Neural crest cell (in vitro differentiated cells): ENCODE measurements at regions not wholly inside any gene's neighbourhood (a gene's known extent, or its start where the extent isn't known, plus 50 kb on each side); places are given as distances from the start of the nearest gene placed in this dataset.

ENCODE experiments used
- DNase-seq: peaks from one replicate; pipeline ENCODE4 v3.0.0; 2021; ENCODE audit warnings: low read depth, mixed read lengths, low spot score
- H3K27ac Mint-ChIP-seq: one replicate; pipeline ENCODE4 v1.8.0; 2021; ENCODE audit warnings: mild to moderate bottlenecking, mixed read lengths; ENCODE audit not compliant: unreplicated experiment
- H3K27me3 Mint-ChIP-seq: 2 replicates; pipeline ENCODE4 v1.8.0; 2021; ENCODE audit warnings: low read depth, mild to moderate bottlenecking, mixed read lengths
- H3K36me3 Mint-ChIP-seq: 2 replicates; pipeline ENCODE4 v1.8.0; 2021; ENCODE audit warnings: low read depth, mild to moderate bottlenecking, mixed read lengths
- H3K4me1 Mint-ChIP-seq: 2 replicates; pipeline ENCODE4 v1.8.0; 2021; ENCODE audit warnings: mixed read lengths
- H3K4me3 Mint-ChIP-seq: one replicate; pipeline ENCODE4 v1.8.0; 2021; ENCODE audit warnings: mild to moderate bottlenecking, mixed read lengths
- H3K9me3 Mint-ChIP-seq: 2 replicates; pipeline ENCODE4 v1.8.0; 2021; ENCODE audit warnings: mixed read lengths
- TF ChIP-seq, protein P1 (sequence below): fragments of 200-600 bp; sonication (generic); conservative IDR thresholded peaks from 2 replicates; pipeline ENCODE4 v1.5.0; 2021; ENCODE audit warnings: antibody characterized with exemption, mild to moderate bottlenecking

DNA sequence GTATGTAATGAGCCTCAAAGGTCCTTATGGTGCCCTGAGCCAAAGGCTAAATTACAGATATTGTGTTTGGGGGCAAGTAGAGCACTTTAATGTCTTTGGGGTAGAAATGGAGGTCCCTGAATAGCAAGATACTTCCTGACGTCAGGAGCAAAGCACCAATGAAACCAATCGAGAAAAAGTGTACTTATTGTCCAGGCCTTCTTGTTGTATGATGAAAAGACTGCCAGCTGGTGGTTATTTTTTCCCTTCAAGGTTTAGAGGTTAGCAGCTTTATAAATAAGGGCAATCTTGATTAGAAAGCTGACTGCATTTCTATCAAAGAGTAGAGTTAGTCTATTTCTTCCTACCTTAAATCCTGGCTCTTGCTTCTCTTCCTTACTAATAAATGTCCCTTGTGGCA lies 76.1 kb upstream of the HSF2 start:
- Mint-ChIP-seq H3K36me3 (no peaks in the 10 kb centered on the region), H3K27me3 (no peaks in the 10 kb centered on the region), H3K9me3 (no peaks in the 10 kb centered on the region), H3K4me3 (no peak overlapping the region), H3K27ac (no peak overlapping the region), H3K4me1 (no peaks in the 10 kb centered on the region)
- TF ChIP-seq, protein P1, sequence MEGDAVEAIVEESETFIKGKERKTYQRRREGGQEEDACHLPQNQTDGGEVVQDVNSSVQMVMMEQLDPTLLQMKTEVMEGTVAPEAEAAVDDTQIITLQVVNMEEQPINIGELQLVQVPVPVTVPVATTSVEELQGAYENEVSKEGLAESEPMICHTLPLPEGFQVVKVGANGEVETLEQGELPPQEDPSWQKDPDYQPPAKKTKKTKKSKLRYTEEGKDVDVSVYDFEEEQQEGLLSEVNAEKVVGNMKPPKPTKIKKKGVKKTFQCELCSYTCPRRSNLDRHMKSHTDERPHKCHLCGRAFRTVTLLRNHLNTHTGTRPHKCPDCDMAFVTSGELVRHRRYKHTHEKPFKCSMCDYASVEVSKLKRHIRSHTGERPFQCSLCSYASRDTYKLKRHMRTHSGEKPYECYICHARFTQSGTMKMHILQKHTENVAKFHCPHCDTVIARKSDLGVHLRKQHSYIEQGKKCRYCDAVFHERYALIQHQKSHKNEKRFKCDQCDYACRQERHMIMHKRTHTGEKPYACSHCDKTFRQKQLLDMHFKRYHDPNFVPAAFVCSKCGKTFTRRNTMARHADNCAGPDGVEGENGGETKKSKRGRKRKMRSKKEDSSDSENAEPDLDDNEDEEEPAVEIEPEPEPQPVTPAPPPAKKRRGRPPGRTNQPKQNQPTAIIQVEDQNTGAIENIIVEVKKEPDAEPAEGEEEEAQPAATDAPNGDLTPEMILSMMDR: no peak
- no peak for DNase-seq

DNA sequence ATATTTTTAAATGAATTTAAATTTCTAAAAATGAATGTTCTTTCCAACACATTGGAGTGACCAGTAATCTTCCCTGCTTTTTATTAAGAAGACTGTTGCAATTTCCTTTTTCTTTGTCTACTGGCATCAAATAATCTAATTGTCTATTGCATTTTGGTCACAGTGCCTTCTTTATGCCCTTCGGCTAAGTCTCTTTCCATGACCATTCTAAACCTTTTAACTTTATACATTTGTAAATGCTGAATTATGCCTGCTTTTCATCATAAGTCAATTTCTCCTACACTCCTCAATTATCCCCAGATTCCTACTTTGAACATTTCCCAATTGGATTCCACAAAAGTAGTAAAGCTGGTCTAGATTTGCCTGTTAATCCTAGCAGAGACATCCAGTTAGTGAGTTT lies 69.1 kb upstream of the HSF2 start:
- Mint-ChIP-seq H3K4me3 (no peak overlapping the region), H3K9me3 (no peaks in the 10 kb centered on the region), H3K4me1 (no peaks in the 10 kb centered on the region), H3K27ac (no peak overlapping the region), H3K27me3 (no peaks in the 10 kb centered on the region), H3K36me3 (no peaks in the 10 kb centered on the region)
- no peak for DNase-seq
- TF ChIP-seq, protein P1: no peak

DNA sequence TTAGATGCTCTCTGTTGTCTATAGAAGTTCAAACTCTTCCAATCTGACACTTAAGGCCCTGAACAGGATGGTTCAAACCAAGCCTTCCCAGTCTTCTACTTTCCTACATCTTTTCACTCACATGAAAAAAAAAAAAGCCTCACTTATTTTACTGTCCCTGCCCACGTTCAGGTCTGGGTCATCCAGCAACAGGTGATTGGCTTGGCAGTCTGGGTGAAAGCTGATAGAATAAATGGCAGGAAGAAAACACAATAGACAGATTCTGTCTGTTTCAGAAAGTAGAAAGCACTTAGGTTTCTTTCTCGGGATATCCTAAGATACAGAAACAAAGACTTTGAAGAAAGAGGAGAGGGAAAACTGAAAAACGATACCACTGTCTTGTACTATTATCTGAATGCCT lies 61.8 kb upstream of the HSF2 start:
- Mint-ChIP-seq H3K27me3 (peaks cover 5% of the 10 kb centered on the region), H3K36me3 (no peaks in the 10 kb centered on the region), H3K4me1 (no peaks in the 10 kb centered on the region), H3K4me3 (no peak overlapping the region), H3K9me3 (no peaks in the 10 kb centered on the region), H3K27ac (no peak overlapping the region)
- DNase-seq: no peak
- TF ChIP-seq, protein P1: no peak

DNA sequence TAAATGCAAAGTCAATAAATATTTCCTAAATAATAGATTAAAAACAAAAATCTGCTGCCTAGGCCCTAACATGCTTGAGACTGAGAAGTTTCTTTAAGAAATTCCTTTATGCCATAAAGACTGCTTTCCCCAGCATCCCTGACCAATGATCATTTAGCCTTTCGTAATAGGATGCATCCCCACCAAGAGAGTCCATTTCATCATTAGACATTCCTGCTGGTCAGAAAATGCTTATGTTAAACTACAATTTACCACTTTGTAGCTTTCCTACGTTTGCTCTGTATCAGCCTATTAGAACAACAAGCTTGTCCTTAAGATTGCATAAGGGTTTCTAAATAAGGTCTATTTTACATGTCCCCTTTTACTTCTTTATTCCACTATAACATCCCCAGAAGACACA lies 59.8 kb upstream of the HSF2 start:
- H3K27ac Mint-ChIP-seq: no peak overlapping the region
- DNase-seq: no peak
- H3K4me1 Mint-ChIP-seq: no peaks in the 10 kb centered on the region
- TF ChIP-seq, protein P1: no peak
- peaks cover 5% of the 10 kb centered on the region for H3K27me3 Mint-ChIP-seq
- no peak overlapping the region for H3K4me3 Mint-ChIP-seq
- no peaks in the 10 kb centered on the region for H3K9me3 Mint-ChIP-seq
- no peaks in the 10 kb centered on the region for H3K36me3 Mint-ChIP-seq

DNA sequence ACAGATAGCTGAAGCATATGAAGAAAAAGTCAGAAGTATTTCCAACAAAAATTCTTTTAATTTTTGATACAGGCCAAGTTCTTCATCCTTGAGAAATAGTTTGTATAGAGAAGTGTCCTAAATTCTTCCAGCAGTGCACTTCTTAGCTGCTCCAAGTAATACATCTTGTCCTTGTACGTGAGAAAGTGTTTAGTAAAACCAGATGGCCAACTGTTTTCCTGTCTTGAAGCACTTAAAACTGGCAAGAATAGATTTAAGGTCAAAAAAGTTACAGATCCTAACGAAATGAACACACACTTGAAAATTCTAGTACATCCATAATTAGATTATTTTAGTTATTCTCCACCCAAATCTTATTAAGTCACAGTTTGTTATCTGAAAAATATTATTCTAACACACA lies 52.2 kb upstream of the HSF2 start:
- Mint-ChIP-seq H3K4me1 (peaks cover 8% of the 10 kb centered on the region), H3K36me3 (no peaks in the 10 kb centered on the region), H3K9me3 (no peaks in the 10 kb centered on the region), H3K4me3 (no peak overlapping the region), H3K27me3 (no peaks in the 10 kb centered on the region), H3K27ac (no peak overlapping the region)
- DNase-seq: no peak
- TF ChIP-seq, protein P1: no peak

DNA sequence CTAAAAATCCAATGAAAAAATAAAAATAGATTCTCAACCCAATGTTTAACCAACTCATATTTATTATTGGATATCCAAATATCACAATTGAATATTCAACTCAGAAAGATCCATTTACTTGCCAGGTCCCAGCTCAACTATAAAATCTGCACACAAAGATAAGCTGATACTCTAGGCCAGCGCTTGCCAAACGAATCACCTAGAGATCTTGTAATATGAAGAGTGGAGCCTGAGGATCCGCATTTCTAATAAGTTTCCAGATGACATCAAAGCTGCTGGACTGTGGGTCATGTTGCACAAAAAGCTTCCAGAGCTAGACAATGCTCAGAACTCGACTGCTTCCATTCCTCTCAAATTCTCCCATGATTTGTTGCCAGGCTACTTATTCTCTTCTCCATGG lies 51.7 kb upstream of the HSF2 start:
- no peaks in the 10 kb centered on the region for H3K9me3 Mint-ChIP-seq
- no peaks in the 10 kb centered on the region for H3K36me3 Mint-ChIP-seq
- H3K27ac Mint-ChIP-seq: no peak overlapping the region
- H3K4me1 Mint-ChIP-seq: peaks cover 8% of the 10 kb centered on the region
- no peaks in the 10 kb centered on the region for H3K27me3 Mint-ChIP-seq
- DNase-seq: no peak
- TF ChIP-seq, protein P1: no peak
- H3K4me3 Mint-ChIP-seq: no peak overlapping the region
